ENCODE measurements at regions not wholly inside any gene's neighbourhood (a gene's known extent, or its start where the extent isn't known, plus 50 kb on each side); places are given as distances from the start of the nearest gene placed in this dataset.

GRCh38 chr2:91839904-91840868 lies 3031.0 kb upstream of the TEKT4 start:
- TF ChIP-seq POLR2A (IDR thresholded peaks at IDR 0.05) = no peak
- no peak for TF ChIP-seq CTCF (IDR thresholded peaks at IDR 0.05)

Measured in testis (tissue), 2 donors.